Heart right ventricle (tissue), 16 donors: ENCODE measurements at regions not wholly inside any gene's neighbourhood (a gene's known extent, or its start where the extent isn't known, plus 50 kb on each side); places are given as distances from the start of the nearest gene placed in this dataset.

Source experiments
- ATAC-seq, 8 donors: fragments of 200-7000 bp; cut with Tn5 transposase; one replicate each; pipeline ENCODE4 v1.9.1; 2020; ENCODE audit warnings: mild to moderate bottlenecking in 8 of 8, moderate library complexity in 8 of 8, moderate number of reproducible peaks in 1 of 8
- DNase-seq, 2 donors: peaks; one replicate each; pipeline ENCODE4 v3.0.0-alpha.2; 2020
- H3K27ac ChIP-seq, 10 donors: fragments of 200-600 bp; sonication (generic) in 2 of 10; one replicate each; pipeline versions ENCODE4 v1.5.0 to v1.8.0; 2020 to 2022; ENCODE audit warnings: mild to moderate bottlenecking in 3 of 10
- H3K27me3 ChIP-seq, 7 donors: fragments of 200-600 bp; one replicate each; pipeline ENCODE4 v1.8.0; 2021 to 2022; ENCODE audit warnings: mild to moderate bottlenecking in 2 of 7
- H3K36me3 ChIP-seq, 9 donors: fragments of 200-600 bp; sonication (generic) in 1 of 9; one replicate each; pipeline versions ENCODE4 v1.5.0 to v1.8.0; 2020 to 2022; ENCODE audit warnings: mild to moderate bottlenecking in 2 of 9
- H3K4me1 ChIP-seq, 9 donors: fragments of 200-600 bp; sonication (generic) in 1 of 9; one replicate each; pipeline versions ENCODE4 v1.5.0 to v1.8.0; 2020 to 2022; ENCODE audit warnings: mild to moderate bottlenecking in 4 of 9
- H3K4me3 ChIP-seq, 10 donors: fragments of 200-600 bp; sonication (generic) in 2 of 10; one replicate each; pipeline versions ENCODE4 v1.5.0 to v1.8.0; 2020 to 2022; ENCODE audit warnings: mild to moderate bottlenecking in 7 of 10, moderate library complexity in 2 of 10
- H3K9me3 ChIP-seq, 11 donors: fragments of 200-600 bp in 10 of 11; sonication (generic) in 2 of 11; one replicate each; pipeline versions ENCODE4 v1.5.0 to v1.8.0; 2013 to 2022; ENCODE audit warnings: mild to moderate bottlenecking in 2 of 11, control low read depth in 1 of 11, moderate library complexity in 1 of 11
- CTCF ChIP-seq, 9 donors: fragments of 200-600 bp; sonication (generic) in 2 of 9; IDR thresholded peaks; one replicate each; pipeline versions ENCODE4 v1.5.0 to v1.8.0; 2021 to 2022; ENCODE audit warnings: antibody characterized with exemption in 9 of 9, mild to moderate bottlenecking in 5 of 9, moderate library complexity in 1 of 9
- WGBS, 2 donors: extraction: QIAGEN DNeasy Blood & Tissue Kit; methylation state at CpG; one replicate each; pipeline ENCODE4 v1.1.7; 2013; ENCODE audit warnings: inconsistent platforms in 1 of 2; 5-methylcytosine and 5-hydroxymethylcytosine counted together
- intact Hi-C, 10 donors: fragments of 100-400 bp; cut with DNase I; formaldehyde crosslinking; loops; one replicate each; pipeline versions ENCODE4 v1.11.1 to v1.14.2; 2022
- donor health status: Arrhythmogenic right ventricular cardiomyopathy.
- donor health status: ischemic (EF 13 %, LVEDD 7.1; RV severe dilation, severe dysfunction).
- donor health status: healthy with polysubstance abuse.
- donor health status: DM: no; HTN: yes; CAD: no.
- donor health status: DM: no; HTN: no; CAD: no.
- donor health status: ischemic (EF 25% LVEDD 6.9; RV normal size, moderate dysfunction).
- donor health status: ischemic (EF 25% LVEDD 5.7; RV mildly dilated, moderate dysfunction).
- donor health status: healthy.
- donor health status: DM: yes; HTN: yes; CAD: no.
- donor health status: Ischemic cardiomyopathy.
- donor health status: ischemic (EF 35%, LVEDD 5.7; RV mildly dilated, moderate dysfunction).
- donor health status: nonischemic (EF 11% LVEDD 7.7; RV severe dilation, severe dysfunction).
- donor health status: DM: yes; HTN: yes; CAD: no.
- donor health status: PGD.
- donor health status: ischemic (EF 29% LVEDD 5.4; RV normal size, mild dysfunction).
- donor health status: nonischemic (EF 23%, LVEDD 6.1; RV moderate dilation, normal function).

GRCh38 chr3:73225991-73226390 lies 164.5 kb downstream of the EBLN2 start:
- H3K36me3 ChIP-seq: no peaks in the 10 kb centered on the region
- 57 to 62% methylated on average over 2 of the region's 2 CpGs for WGBS, 2 donors
- H3K4me1 ChIP-seq: no peaks in the 10 kb centered on the region
- peaks cover 0 to 8% (median 0%) of the 10 kb centered on the region in 7 donors for H3K27me3 ChIP-seq
- DNase-seq: no peak
- H3K9me3 ChIP-seq: no peaks in the 10 kb centered on the region
- intact Hi-C loops: no loop called here
- H3K4me3 ChIP-seq: no peak overlapping the region
- no peak for TF ChIP-seq CTCF (IDR thresholded peaks at IDR 0.05)
- ATAC-seq: no peak
- no peak overlapping the region for H3K27ac ChIP-seq

- DNase-seq (no peak), ATAC-seq (no peak)
- Histone ChIP-seq H3K27ac (no peak overlapping the region), H3K36me3 (no peaks in the 10 kb centered on the region), H3K9me3 (no peaks in the 10 kb centered on the region), H3K4me1 (no peaks in the 10 kb centered on the region), H3K27me3 (peaks cover 0 to 6% (median 0%) of the 10 kb centered on the region in 7 donors), H3K4me3 (no peak overlapping the region)
- no peak for TF ChIP-seq CTCF (IDR thresholded peaks at IDR 0.05)
- WGBS, 2 donors: 72 to 73% methylated on average over 5 of the region's 5 CpGs
- intact Hi-C loops: no loop called here
These were observed 166.5 kb downstream of the EBLN2 start for GRCh38 chr3:73228000-73228399.

GRCh38 chr3:73228437-73228836 lies 167.0 kb downstream of the EBLN2 start:
- no peak for TF ChIP-seq CTCF (IDR thresholded peaks at IDR 0.05)
- Histone ChIP-seq H3K27me3 (peaks cover 0 to 4% (median 0%) of the 10 kb centered on the region in 7 donors), H3K36me3 (no peaks in the 10 kb centered on the region), H3K4me3 (no peak overlapping the region), H3K9me3 (no peaks in the 10 kb centered on the region), H3K4me1 (no peaks in the 10 kb centered on the region), H3K27ac (no peak overlapping the region)
- DNase-seq (no peak), ATAC-seq (no peak)
- WGBS, 2 donors: 89 to 92% methylated on average over 5 of the region's 5 CpGs
- intact Hi-C loops: no loop called here

GRCh38 chr3:73228959-73229358 lies 167.5 kb downstream of the EBLN2 start:
- peaks cover 0 to 4% (median 0%) of the 10 kb centered on the region in 7 donors for H3K27me3 ChIP-seq
- intact Hi-C loops: no loop called here
- 75 to 76% methylated on average over 8 of the region's 8 CpGs for WGBS, 2 donors

More at GRCh38 chr3:73228959-73229358, 167.5 kb downstream of the EBLN2 start:
- no peak for DNase-seq
- H3K4me1 ChIP-seq: no peaks in the 10 kb centered on the region
- ATAC-seq: no peak
- H3K4me3 ChIP-seq: no peak overlapping the region
- no peaks in the 10 kb centered on the region for H3K9me3 ChIP-seq
- H3K27ac ChIP-seq: no peak overlapping the region
- no peaks in the 10 kb centered on the region for H3K36me3 ChIP-seq
- no peak for TF ChIP-seq CTCF (IDR thresholded peaks at IDR 0.05)
